ACC112 (cell line): ENCODE measurements at regions not wholly inside any gene's neighbourhood (a gene's known extent, or its start where the extent isn't known, plus 50 kb on each side); places are given as distances from the start of the nearest gene placed in this dataset.

Source experiments
- H2AFZ ChIP-seq: fragments of 200-600 bp; sonication (generic); one replicate; pipeline ENCODE4 v1.6.0; 2017; ENCODE audit warnings: antibody characterized with exemption, low read length; ENCODE audit not compliant: unreplicated experiment
- H3K27ac ChIP-seq: fragments of 200-600 bp; sonication (generic); 2 replicates; pipeline ENCODE4 v1.5.1; 2014; ENCODE audit warnings: low read depth, mild to moderate bottlenecking, antibody characterized with exemption, low read length, moderate library complexity
- H3K27me3 ChIP-seq: fragments of 200-600 bp; sonication (generic); 2 replicates; pipeline ENCODE4 v1.6.1; 2014; ENCODE audit warnings: mild to moderate bottlenecking, antibody characterized with exemption, low read length, moderate library complexity, mixed read lengths; ENCODE audit not compliant: insufficient read depth
- H3K36me3 ChIP-seq: fragments of 200-600 bp; sonication (generic); 2 replicates; pipeline ENCODE4 v1.6.1; 2016; ENCODE audit warnings: mild to moderate bottlenecking, antibody characterized with exemption, low read length, moderate library complexity, mixed read lengths; ENCODE audit not compliant: insufficient read depth
- H3K4me1 ChIP-seq: fragments of 200-600 bp; sonication (generic); one replicate; pipeline ENCODE4 v1.6.1; 2016; ENCODE audit warnings: low read length, mixed read lengths; ENCODE audit not compliant: insufficient read depth, unreplicated experiment, control insufficient read depth
- H3K4me3 ChIP-seq: fragments of 200-600 bp; sonication (generic); 2 replicates; pipeline ENCODE4 v1.5.1; 2014; ENCODE audit warnings: mild to moderate bottlenecking, low read depth, low read length
- H3K79me2 ChIP-seq: fragments of 200-600 bp; sonication (generic); one replicate; pipeline ENCODE4 v1.6.0; 2016; ENCODE audit warnings: low read length; ENCODE audit not compliant: control insufficient read depth, unreplicated experiment, insufficient read depth

DNA sequence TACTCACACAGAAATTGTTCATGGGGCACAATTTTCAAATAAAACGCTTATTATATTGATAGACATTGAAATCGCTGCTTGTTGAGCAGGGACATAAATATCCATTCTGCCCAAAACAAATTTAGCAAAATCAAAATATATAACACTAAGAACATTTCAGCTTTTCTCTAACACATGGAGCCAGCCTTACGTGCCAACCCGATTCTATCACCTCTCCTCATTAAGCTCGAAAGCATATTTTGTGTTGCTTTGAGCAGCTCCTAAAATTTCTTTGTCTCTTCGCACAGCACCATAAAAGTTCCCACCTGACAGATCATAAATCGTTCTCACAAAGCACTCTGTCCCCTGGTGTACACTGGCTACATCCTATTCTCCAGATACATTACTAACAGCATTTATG lies 1034.4 kb upstream of the KLHL29 start:
- Histone ChIP-seq H3K4me3 (no peak overlapping the region), H3K27me3 (no peaks in the 10 kb centered on the region), H2AFZ (no peak overlapping the region), H3K79me2 (no peaks in the 10 kb centered on the region), H3K36me3 (no peaks in the 10 kb centered on the region), H3K27ac (no peak overlapping the region), H3K4me1 (no peaks in the 10 kb centered on the region)

DNA sequence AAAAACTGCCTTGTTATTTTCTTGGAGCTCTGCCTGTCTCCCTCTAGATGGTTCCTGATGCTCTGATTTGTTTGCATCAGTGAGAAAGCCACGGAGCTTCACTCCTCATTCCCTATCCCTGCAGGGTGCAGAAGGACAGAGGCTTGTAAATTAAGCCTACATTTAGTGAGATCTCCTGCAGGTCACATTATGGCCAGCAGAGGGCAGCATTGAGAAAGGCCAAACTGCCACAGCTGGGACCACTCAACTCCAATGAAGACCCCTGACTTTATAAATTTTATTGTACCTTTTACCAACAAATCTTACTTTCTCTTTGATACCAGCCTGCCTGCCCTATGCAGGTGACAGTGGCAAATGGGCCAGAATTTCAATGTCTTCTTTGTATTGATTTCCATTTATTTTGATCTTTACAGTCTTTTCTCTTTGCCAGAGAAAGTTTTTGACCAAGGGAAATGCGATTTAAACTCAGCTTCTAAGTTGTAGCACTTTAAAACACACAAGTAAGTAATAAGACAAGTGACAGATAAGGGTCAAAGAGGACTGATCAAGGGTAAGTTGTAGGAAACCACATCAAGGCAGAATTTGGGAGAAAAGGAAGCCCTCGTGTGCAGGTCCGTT lies 1029.1 kb upstream of the KLHL29 start:
- no peak overlapping the region for H3K27ac ChIP-seq
- H3K36me3 ChIP-seq, result no peaks in the 10 kb centered on the region
- H3K4me3 ChIP-seq, result no peak overlapping the region
- no peak overlapping the region for H2AFZ ChIP-seq
- no peaks in the 10 kb centered on the region for H3K79me2 ChIP-seq
- no peaks in the 10 kb centered on the region for H3K27me3 ChIP-seq
- no peaks in the 10 kb centered on the region for H3K4me1 ChIP-seq

DNA sequence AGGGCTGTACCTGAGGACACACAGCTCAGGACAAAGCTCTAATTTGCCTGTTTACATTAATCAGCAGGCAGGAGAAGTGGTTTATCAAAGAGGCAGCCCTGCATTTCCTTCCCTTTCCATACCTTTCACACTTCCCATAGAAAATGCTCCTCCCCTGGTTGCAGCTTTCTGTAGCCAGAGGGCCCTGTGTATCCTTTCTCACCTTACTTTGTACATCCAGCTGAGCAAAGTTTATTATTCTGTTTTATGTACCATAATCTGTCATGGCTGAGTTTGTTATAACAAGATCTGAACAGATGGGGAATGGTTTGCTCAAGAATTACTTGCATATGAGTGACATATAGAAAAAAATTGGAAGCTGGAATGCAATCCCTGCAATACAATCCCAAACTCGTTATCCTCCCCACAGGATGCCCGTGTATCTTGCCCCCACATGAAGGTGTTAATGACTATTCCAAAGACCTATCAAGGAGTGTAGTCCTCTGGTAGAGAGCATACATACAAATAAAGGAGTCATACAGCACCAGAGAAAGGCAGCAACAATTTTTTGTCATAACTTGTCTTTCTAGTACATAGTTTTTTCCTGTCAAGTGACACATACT lies 1025.8 kb upstream of the KLHL29 start:
- Histone ChIP-seq H3K4me3 (no peak overlapping the region), H3K4me1 (no peaks in the 10 kb centered on the region), H3K27ac (no peak overlapping the region), H3K79me2 (no peaks in the 10 kb centered on the region), H3K27me3 (no peaks in the 10 kb centered on the region), H2AFZ (no peak overlapping the region), H3K36me3 (no peaks in the 10 kb centered on the region)

DNA sequence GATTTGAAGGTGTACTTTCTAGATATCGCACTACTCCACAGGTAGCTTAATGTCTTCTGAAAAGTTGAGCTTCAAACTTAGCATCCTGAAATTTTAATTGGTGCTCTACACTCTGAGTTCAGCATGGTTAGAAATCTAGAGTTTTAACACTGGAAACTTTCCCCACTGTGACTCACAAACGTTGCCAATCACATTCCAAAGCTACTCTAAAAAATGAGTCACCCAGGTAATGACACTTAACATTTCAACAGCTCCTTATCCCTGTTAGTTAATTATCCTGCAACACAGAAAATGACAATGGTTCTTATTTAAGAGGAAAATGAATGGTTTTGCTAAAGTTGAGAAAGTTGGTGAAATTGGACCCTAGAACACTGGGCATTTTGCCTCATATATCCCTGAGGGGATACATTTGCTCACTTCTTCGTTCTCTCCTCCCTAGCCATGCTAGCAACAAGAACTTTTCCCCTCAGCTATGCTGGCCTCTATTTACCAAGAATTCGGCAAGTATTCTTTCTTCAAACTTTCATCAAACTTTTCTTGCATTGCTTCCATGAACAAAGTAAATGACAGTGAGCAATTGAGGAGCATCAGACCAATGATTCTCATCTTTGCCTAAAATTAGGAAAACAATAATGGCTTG lies 1024.1 kb upstream of the KLHL29 start:
- no peaks in the 10 kb centered on the region for H3K36me3 ChIP-seq
- H3K4me1 ChIP-seq, result no peaks in the 10 kb centered on the region
- H3K27ac ChIP-seq, result no peak overlapping the region
- no peaks in the 10 kb centered on the region for H3K27me3 ChIP-seq
- no peak overlapping the region for H2AFZ ChIP-seq
- no peaks in the 10 kb centered on the region for H3K79me2 ChIP-seq
- no peak overlapping the region for H3K4me3 ChIP-seq

DNA sequence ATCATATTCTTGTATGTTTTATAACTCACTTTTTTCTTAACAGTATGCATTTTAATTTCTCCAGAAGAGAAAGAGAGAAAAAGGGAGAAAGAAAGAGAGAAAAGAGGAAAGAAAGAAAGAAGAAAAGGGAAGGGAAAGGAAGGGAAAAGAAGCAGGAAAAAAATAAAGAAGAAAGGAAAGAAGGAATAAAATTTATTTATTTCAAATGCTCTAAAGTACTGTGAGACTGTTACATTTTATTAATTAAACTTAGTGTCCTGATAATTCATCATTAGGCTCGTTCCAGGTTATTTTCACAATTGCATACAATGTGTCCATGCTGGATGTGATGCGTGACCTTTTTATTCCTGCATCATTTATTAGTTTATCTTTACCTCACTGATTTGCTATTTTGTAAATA lies 1023.4 kb upstream of the KLHL29 start:
- Histone ChIP-seq H3K4me1 (no peaks in the 10 kb centered on the region), H3K27ac (no peak overlapping the region), H3K4me3 (no peak overlapping the region), H3K36me3 (no peaks in the 10 kb centered on the region), H3K27me3 (no peaks in the 10 kb centered on the region), H2AFZ (no peak overlapping the region), H3K79me2 (no peaks in the 10 kb centered on the region)

DNA sequence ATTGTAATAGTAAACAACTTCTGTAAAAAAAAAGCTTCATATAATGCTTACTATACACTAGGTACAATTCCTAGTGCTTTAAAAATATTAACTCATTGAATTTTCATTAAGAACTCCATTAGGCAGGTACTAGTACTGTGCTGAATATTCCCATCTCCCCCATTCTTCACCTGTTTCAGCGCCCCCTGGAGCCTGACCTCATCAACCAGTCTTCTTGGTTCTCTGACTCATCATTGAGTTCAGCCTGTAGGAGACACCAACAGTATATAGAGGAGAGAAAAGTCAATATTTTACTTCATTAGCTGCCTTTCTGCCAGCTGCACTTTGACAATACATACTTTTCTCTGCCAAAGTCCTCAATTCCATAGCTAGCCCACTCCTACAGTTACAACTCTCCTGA lies 1009.9 kb upstream of the KLHL29 start:
- Histone ChIP-seq H3K36me3 (no peaks in the 10 kb centered on the region), H3K4me1 (no peaks in the 10 kb centered on the region), H3K27ac (no peak overlapping the region), H3K27me3 (no peaks in the 10 kb centered on the region), H3K4me3 (no peak overlapping the region), H3K79me2 (no peaks in the 10 kb centered on the region), H2AFZ (no peak overlapping the region)

DNA sequence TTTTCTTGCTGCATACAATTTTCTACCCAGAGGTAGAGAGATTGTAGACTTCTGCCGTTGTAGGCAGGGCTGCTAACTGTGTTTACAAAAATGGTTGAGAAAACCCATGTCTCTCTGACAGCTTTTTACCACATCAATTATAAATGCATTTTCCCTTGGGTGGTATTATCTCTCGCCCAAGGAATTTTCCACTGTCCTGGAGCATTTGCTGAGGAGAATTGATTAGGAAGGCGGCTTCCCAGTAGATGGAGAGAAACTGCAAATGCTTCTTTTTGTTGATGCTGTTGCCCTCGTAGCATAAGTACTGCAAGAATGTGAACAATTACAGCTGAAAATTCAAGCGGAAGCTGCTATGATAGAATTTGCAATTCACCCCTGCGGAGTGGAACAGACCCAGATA lies 1007.7 kb upstream of the KLHL29 start:
- Histone ChIP-seq H2AFZ (no peak overlapping the region), H3K27ac (no peak overlapping the region), H3K4me1 (no peaks in the 10 kb centered on the region), H3K4me3 (no peak overlapping the region), H3K79me2 (no peaks in the 10 kb centered on the region), H3K27me3 (no peaks in the 10 kb centered on the region), H3K36me3 (no peaks in the 10 kb centered on the region)

DNA sequence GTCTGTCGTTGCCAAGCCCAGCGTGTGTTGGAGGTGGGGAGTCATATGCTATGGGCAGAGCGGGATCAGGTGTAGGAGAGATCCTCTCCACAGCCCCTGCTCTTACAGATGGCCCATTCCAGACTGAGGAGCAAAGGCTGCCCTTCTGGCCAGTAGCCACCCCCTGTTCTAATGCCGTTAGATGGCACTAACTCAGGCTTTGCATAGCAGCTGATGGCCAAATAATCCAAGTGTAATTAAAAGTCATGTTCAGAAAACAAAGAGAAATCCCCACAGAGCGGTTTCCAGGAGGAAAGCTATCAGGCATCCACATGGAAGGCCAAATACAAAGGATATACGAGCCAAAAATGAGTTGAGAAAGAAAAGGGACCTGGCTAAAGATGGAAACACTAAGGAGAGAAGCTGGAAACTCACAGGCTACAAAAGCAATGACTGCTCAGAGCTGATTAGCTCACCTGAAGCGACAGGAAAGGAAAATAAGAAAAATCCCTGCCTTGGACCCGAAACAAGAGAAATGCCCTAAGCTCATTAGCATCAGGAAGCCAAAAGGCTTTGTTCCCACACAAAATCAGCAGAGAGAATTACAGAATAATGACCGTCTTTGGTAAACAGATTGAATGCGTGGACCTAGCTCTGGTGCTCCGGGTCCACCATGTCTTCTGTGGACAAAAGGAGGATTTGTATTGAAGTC lies 1002.4 kb upstream of the KLHL29 start:
- Histone ChIP-seq H2AFZ (no peak overlapping the region), H3K79me2 (no peaks in the 10 kb centered on the region), H3K4me1 (no peaks in the 10 kb centered on the region), H3K36me3 (no peaks in the 10 kb centered on the region), H3K4me3 (no peak overlapping the region), H3K27me3 (no peaks in the 10 kb centered on the region), H3K27ac (no peak overlapping the region)

DNA sequence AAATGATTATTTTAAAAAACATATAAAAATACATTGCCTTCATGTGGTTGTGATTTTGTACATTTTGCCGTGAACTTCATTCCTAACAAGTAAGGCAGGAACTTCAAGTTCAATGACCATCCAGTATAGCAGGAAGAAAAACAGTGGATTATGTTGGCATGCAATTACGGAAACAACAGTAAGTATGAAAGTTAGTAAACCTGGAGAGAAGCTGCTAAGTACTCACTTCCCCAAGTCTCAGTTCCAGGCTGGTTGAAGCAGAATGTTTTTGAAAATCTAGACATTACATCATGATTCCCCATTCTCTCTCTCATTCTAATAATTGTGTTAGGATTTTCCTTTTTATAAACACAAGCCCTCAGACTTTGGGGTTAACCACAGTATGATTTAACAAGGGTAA lies 987.1 kb upstream of the KLHL29 start:
- H3K4me3 ChIP-seq, result no peak overlapping the region
- H3K27ac ChIP-seq, result no peak overlapping the region
- no peak overlapping the region for H2AFZ ChIP-seq

DNA sequence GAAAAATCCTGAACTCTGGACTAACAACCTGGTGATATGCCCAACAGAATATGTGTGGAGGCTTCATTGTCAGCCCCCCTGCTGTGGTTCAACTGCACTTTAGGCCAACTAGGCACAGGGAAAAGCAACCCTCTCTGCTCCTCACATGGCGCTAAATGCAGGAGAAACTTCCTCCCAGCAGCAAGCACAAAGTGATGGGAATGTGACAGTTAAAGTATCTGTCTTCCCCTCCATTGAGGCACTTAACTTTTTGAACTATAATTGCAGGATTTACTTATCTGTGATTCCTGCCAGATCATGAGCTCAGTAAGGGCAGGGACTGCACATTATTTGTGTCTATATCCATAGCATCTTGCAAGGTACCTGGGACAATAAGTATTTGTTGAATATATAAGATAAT lies 981.2 kb upstream of the KLHL29 start:
- no peak overlapping the region for H3K4me3 ChIP-seq

More for the DNA sequence above, 987.1 kb upstream of the KLHL29 start:
- H3K4me1 ChIP-seq, result no peaks in the 10 kb centered on the region
- no peaks in the 10 kb centered on the region for H3K36me3 ChIP-seq
- no peaks in the 10 kb centered on the region for H3K27me3 ChIP-seq
- no peaks in the 10 kb centered on the region for H3K79me2 ChIP-seq

DNA sequence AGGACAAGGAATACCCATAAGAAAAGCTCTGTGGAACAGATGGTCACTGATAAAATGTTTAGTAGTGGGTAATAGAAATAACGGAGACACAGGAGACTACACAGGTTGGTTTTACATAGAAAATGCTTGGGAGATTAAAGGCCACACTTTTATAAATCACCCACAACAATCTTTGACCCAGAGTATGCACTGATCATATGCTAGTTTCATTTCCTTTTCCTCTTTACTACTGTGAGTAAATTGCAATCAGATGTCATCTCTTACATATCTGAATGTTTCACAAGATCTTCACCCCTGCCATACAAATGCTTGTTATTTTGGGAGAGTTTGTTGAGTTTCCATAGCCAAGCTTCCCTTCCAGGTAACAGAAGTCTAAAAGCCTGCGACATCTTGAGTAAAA lies 978.4 kb upstream of the KLHL29 start:
- Histone ChIP-seq H3K4me3 (no peak overlapping the region), H3K27me3 (no peaks in the 10 kb centered on the region), H3K4me1 (no peaks in the 10 kb centered on the region), H3K27ac (no peak overlapping the region), H3K79me2 (no peaks in the 10 kb centered on the region), H3K36me3 (no peaks in the 10 kb centered on the region), H2AFZ (no peak overlapping the region)

More for the DNA sequence above, 981.2 kb upstream of the KLHL29 start:
- H3K79me2 ChIP-seq, result no peaks in the 10 kb centered on the region
- H3K27me3 ChIP-seq, result no peaks in the 10 kb centered on the region
- no peak overlapping the region for H2AFZ ChIP-seq
- no peaks in the 10 kb centered on the region for H3K36me3 ChIP-seq
- no peaks in the 10 kb centered on the region for H3K4me1 ChIP-seq
- no peak overlapping the region for H3K27ac ChIP-seq
